CD4-positive, alpha-beta T cell treated with Interleukin-4 for 4 hours (primary cell): ENCODE measurements at regions not wholly inside any gene's neighbourhood (a gene's known extent, or its start where the extent isn't known, plus 50 kb on each side); places are given as distances from the start of the nearest gene placed in this dataset.
"Not testable (repeated sequence)": the region's sequence is repeated elsewhere in the genome, so short reads cannot be mapped to it uniquely, and the experiment has no call there.

ENCODE experiments used
- DNase-seq: peaks from one replicate; pipeline ENCODE4 v3.0.0-alpha.2; 2020

DNA sequence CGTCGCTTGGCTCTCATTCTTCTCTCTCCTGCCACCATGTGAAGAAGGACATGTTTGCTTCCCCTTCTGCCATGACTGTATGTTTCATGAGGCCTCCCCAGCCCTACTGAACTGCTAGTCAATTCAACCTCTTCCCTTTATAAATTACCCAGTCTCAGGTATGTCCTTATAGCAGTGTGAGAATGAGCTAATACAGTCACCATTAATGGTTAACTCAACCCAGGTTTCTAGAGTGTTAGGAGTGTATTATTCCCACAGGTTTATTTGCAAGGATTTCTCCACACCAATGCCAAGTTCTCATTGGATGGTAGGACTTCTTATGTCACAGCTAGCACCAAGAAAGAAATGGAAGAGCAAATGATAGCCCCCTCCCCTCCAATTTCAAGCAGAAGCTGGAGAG is 71.9 kb downstream of the DYNAP start:
- DNase-seq = no peak

- DNase-seq = not testable (repeated sequence)
Measured at GRCh38 chr18:54669701-54670100, 78.7 kb downstream of the DYNAP start.

DNA sequence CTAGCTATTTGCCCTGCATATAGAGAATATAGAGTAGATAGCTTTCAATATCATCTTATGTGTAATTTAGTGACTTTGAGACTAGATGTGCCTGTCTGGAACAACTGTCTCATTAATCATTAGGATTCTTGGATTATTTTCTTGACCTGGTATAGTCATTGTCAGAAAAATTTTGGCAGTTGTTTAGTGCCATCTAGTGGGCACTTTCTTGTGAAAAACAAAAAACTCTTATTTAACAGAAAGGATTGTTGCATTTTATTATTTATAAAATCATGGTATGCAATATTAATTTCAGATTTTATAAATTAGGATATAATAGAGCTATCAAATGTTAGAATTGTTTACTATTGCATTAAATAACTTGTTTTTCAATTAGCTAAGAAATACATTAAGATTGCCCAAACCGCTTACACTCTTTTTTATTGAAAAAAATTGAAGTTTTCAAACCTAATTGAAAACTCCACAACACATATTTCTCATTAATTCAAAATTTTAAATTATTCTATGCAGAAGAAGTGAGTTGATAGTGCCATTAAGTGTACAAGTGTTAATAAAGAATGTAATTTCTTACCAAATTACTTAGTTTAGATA is 80.3 kb downstream of the DYNAP start:
- peak; percentile 30 for DNase-seq

GRCh38 chr18:54672109-54672508 is 81.1 kb downstream of the DYNAP start:
- no peak for DNase-seq

DNA sequence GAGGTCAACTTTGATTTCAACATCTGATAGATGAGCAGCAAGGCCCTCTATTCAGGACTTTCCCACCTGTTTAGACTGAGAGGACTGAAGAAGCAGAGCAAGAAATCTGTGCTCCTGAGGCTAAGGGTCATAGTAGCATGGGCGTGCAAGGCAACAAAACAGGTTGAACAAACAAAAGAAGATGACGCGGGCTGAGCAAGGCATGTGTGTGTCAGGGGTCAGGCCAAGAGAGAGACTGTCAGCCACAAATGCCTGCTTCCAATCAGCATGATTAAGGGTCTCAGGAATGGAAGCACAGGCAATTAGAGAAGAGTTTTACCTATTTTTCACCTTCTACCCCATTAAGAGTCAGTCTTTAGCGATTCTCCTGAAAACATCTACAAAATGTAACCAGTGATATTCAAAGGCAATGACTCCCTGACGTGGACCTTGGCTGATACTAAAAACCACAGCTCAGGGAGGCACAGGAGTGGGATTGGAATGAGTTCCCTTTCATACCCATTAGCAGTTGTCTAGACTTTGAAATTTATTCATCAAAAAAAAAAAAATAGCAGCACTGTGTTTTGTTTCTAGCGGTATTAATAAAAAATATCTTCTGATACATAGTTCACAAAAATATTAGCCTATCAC is 81.9 kb downstream of the DYNAP start:
- DNase-seq = no peak

- DNase-seq = no peak
Measured at GRCh38 chr18:54673936-54674335, 82.9 kb downstream of the DYNAP start.

GRCh38 chr18:54675076-54675475 is 84.0 kb downstream of the DYNAP start:
- no peak for DNase-seq

DNA sequence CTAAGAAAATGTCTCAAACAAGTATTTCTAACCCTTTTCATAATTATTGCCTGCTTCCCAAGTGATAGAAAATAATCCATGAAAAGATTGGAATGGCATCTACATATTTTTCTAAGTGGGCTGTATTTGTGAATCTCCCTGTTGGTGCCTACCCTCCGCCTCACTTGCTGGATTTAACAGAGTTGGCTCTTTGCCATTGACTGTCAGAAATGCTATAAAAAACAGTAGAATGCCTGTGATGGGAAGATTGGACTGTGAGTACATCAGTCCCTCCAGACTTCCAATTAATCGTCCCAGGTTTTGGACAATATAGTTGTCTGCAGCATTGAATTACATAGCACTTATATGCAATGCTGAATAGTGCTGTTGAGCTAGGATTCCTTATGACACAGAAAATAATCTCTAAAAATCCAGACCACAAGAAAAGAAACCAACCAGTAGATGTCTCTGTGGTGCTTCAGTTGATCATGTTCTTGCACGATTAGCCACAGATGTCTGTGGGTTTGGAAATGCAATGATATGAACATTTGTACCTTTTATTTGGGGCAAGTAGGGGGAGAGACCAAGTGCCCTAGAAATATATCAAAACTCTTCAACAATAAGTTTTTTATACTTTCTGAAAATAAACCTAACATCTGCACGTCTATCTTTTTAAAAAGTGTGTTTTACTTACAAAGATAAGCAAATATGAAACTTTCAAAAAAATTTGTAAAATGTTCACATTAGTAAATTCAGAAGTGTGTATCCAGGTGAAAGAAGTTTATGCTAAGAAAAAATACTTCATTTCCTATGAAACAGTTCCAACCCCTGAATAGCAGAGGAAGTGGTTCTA is 88.5 kb downstream of the DYNAP start:
- DNase-seq = peak; percentile 38

- DNase-seq = no peak
Measured at GRCh38 chr18:54684784-54685183, 93.7 kb downstream of the DYNAP start.

GRCh38 chr18:54689319-54689718 is 98.3 kb downstream of the DYNAP start:
- no peak for DNase-seq

GRCh38 chr18:54690198-54690597 is 99.2 kb downstream of the DYNAP start:
- no peak for DNase-seq

- DNase-seq = no peak
Measured at GRCh38 chr18:54692463-54692862, 101.4 kb downstream of the DYNAP start.

- DNase-seq = no peak
Measured at GRCh38 chr18:54696616-54697293, 105.7 kb downstream of the DYNAP start.

GRCh38 chr18:54700580-54700979 is 109.5 kb downstream of the DYNAP start:
- no peak for DNase-seq

- no peak for DNase-seq
Measured at GRCh38 chr18:54702686-54703085, 111.6 kb downstream of the DYNAP start.

DNA sequence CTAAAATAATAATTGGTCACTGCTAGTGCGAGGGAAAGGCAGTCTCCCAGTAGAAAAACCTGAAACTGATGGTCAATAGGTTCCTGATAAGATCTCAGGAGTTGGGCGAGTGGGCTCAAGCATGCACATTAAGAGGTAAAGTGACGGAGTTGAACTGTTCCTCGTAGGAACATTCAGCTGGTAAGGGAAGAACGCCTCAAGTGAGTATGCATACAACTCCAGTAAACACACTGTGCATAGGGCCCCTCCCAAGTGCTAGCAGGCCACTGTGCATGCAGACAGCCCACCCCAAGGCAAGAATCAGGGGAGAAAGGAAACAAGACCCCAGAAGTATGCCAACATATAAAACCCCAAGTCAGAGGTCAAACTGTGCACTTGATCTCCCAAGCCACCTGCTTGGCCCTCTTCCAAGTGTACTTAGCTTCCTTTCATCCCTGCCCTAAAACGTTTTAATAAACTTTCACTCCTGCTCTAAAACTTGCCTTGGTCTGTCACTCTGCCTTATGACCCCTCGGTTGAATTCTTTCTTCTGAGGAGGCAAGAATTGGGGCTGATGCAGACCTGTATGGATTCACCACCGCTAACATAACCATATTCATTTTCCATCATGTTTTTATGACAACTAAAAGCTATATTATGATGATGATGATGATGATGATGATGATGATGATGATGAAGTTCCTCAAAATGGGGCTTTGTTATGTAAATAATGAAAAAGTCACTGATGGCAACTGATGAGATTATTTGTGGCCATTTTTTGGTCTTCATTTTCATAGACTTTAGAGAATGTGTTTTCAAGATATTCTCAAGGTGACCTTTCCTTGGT is 118.0 kb upstream of the RAB27B start:
- no peak for DNase-seq

GRCh38 chr18:54710900-54711281 is 117.4 kb upstream of the RAB27B start:
- DNase-seq = no peak

DNA sequence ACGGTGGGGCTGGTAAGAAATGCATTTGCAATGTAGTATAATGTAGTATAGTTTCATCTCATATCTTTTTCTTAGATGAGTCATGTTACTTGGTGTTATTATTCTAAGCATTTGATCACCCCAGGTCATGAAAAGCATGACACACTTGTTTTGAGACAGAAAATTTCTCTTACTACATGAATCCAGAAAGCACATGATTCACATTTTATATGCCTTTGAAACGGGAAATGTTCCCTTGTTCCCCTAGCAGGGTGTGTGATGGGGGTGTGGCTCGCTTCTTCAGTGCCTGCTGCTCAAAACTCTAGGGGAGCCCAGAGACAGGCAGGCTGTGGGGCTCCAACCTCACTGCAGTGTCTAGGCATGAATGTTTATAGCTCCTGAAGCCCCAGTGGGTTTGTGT is 116.0 kb upstream of the RAB27B start:
- no peak for DNase-seq

DNA sequence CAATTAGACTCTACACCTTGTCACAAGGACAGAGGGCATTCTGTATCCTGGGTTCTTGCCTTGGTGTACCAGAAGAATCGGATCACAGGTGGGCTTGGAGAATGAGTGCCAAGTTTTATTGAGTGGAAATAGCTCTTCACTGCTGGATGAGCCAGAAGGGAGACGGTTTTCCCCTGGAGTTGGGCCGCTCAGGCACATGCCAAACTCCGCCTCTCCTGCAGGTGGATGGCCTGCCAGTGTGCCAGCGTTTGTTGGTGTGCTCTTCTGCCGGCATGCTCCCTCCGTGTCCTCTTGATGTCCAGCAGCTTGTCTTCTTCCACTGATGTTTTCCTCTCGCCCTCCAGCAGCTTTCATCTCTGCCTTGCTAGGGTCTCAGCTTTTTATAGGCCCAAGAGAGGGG is 115.5 kb upstream of the RAB27B start:
- DNase-seq = no peak

DNA sequence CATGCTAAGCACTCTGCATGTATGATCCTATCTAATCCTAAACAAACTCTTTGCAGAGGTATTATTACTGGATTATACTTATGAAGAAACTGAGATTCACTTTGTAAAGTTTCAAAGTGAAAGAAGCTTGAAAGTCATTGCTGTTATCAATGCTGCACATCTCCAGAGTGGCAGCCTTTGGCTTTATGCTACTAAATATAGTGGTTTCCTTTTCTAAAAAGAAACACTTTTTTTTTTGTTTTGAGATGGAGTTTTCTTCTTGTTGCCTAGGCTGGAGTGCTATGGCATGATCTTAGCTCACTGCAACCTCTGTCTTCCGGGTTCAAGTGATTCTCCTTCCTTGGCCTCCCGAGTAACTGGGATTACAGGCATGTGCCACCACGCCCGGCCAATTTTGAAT is 114.9 kb upstream of the RAB27B start:
- DNase-seq = peak; percentile 1

- DNase-seq = no peak
Measured at GRCh38 chr18:54714851-54715250, 113.4 kb upstream of the RAB27B start.

- no peak for DNase-seq
Measured at GRCh38 chr18:54716586-54716985, 111.7 kb upstream of the RAB27B start.
